NCI-H1092 treated with DMSO at 0.1 percent for 48 hours (cell line): ENCODE measurements at regions not wholly inside any gene's neighbourhood (a gene's known extent, or its start where the extent isn't known, plus 50 kb on each side); places are given as distances from the start of the nearest gene placed in this dataset.
"Not testable (repeated sequence)": the region's sequence is repeated elsewhere in the genome, so short reads cannot be mapped to it uniquely, and the experiment has no call there.

Experiments
- DNase-seq: peaks from one replicate; lab custom pipeline; 2025; lab: John Stamatoyannopoulos, UW

DNA sequence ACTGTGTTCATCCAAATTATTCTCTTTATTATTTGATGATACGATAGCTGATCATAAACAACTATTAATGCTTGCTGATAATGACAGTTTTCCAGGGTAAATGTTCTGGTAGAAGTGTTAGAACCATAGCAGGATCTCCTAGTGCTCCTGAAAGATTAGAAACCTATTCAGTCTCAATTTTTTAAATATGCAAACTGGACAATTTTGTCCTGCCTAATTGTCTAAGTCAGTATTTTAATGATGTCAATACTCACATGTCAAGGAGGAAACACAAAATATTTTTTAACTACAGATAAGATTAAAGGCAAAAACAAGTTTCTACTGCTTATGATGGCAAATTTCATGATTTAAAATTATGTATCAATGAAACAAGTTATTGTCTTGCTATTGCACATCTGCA is 233.9 kb downstream of the RFPL4B start:
- no peak for DNase-seq

DNA sequence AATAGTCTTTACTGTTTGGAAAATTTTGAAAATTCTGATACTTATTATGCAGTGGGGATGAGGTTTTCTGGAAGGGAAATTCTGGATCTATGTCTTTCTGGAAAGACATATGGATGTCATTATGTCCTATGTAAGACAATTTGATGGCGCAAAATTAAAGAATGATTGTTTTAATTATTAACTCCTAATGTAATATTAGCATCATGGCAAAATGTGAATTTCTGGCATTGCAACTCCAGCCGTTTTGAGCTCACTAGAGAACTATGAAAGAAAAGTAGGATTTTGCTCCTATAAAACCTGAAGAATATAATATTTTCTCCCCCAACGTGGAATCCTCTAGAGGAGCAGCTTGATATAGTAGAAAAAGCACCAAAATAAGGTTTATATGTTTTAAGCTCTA is 243.2 kb downstream of the RFPL4B start:
- DNase-seq: no peak

DNA sequence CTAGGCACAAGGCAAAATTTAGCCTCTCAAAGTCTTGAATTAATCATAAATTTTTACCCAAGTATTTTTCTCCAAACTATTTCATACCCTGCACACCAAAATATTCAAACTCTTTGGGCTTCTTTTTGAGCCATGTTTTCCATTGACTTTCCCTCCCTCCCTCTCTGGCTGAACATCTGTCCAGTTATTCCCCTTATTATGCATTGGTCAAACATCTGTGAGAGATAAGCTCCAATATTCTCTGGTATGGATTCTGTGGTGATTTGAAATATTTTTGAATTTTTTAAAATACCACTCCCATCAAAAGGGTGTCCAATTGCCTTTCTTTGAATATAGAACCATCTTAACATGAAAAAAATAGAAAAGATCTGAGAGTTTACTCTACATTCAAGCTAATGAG is 244.2 kb downstream of the RFPL4B start:
- no peak for DNase-seq

DNA sequence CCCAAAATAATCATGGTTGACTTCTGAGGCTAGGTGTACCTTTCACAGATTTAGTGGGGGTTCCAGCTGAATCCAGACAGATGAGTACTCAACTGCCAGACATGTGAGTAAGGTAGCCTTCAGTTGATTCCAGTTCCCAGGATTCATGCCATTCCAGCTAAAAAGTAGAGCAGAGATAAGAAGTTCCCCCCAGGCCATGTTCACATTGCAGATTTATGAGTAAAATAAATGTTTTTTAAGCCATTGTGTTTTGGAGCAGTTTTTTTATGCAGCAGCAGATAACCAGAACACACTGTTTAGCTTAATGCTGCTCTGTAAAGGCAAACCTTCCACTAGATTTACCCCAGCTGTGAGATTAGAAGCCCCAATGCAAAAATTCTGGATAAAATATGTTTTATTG is 245.0 kb downstream of the RFPL4B start:
- no peak for DNase-seq

DNA sequence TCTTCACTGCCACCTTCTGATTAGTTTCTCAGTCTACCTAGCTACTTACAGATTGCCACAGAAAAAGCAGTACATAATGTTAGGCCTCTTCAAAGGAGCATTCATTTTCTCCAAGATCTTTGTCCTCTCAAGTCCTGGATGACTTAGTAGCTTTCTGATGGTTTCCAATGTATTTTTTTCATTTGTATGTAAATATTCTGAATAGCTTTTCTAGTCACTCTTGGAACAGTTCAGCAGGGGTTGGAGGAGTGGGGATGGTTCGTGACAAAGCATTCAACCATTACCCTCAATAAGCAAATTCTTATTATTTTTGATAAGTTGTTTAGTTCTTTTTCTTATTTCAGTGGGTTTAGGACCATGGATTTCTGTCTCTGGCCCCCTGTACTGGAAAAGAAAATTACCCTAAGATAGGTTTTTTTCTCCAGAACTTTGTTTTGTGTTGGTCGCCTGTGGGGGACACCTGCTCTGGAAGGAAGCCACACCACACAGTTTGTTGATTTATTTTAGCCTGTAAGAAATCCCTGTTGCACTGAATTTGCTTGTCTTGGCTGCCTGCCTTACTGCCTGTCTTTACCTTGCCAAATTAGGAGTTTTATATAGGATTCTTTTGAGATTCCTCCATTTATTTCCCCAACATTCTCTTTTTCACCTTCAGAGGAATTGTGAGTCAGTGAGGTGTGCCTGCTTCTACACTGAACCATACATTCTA is 247.9 kb downstream of the RFPL4B start:
- no peak for DNase-seq

DNA sequence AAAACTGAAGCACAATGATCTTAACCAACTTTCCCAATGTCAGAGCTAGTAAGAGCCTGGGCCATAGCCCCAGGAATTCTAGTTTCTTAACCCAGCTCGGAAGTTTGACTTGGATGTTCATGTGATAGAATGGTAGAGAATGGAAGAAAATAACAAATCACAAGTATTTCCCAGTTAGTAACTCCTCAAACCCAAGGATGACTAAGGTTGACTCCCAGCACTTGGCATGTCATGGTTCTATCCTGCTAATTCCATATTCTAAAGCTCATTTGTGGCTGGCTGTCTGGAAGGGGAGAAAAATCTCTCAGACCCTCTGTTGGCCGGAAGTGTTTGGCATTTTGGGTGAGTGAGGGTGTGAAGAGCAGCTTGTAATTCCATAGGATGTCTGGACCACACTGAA is 248.7 kb downstream of the RFPL4B start:
- no peak for DNase-seq

DNA sequence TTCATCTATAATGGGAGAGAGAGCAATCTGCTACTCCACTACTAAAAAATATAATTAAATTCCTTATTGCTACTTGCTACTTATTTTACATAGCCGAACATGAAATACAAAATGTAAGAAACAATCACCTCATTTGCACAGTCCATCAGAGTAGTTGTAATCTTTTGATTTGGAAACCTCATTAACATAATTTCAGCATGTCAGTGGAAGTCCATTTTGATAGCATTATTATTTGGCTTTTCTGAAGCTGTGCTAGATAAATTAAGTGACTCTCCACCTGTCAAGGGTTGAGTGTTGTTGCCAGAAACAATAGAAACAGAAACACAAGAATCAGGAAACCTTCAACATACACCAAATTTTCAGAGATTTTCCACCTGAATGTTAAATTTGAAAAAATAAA is 250.0 kb downstream of the RFPL4B start:
- no peak for DNase-seq

DNA sequence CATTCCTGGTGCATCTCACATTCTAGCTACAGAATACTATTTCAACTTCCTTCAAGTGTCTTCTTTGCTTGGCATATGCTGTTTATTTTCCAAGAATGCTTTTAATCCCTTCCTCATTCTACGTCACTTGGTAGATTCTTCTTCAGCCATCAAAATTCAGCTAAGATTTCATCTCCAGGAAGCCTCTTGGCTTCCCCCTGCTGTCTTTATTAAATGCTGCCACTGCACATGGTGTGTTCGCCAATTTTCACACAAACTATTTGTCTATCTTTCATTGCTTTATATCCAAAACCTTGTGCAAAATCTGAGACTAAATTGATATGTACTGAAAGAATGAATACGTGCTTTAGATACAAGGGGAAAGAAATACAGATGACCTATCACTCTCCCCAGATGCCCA is 253.0 kb downstream of the RFPL4B start:
- no peak for DNase-seq

DNA sequence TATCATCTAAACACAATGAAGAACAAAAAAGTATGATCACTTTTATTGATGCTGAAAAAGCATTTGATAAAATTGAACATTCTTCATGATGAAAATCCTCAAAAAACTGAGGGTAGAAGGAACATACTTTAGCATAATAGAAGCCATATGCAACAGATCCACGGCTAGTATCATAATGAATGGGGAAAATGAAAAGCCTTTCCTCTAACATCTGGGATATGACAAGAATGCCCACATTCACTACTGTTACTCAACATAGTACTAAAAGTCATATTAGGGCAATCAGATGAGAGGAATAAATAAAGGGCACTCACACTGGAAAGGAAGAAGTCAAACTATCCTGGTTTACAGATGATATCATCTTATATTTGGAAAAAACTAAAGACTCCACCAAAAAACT is 256.6 kb downstream of the RFPL4B start:
- no peak for DNase-seq

DNA sequence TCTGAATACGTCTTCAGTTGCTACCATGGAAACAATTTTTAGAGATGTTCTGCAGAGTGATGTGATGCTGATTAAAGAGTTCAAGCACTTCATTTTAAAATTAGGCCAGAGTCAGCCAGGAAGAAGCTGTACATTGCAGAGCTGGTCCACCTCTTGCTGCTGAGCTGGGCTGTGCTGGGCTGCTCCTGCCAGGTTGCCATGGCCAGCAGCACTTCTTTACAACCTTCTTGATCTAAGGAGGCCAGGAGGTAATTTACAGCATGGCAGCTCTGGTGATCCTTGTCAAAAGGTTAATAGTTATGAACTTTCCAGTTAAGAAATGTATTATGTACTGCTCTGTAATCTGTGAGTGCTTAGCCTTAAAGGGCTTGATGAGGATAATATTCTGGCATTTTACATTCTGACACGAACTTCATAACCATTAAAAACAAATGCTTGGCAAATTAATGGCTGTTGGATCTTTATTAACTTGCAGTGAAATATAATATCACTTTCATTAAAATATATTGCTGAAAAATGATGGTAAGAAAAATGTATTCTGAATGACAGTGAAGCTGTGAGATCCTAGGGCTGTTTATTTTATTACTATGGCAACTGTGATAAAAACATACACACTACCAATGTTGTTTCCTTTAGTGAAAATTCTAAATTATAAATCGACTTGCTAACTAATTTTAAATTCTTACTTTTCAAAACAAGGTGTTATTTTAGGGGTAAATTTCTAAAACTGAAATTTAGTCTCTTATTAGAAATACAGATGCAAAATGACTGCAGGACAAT is 259.7 kb downstream of the RFPL4B start:
- DNase-seq: no peak

DNA sequence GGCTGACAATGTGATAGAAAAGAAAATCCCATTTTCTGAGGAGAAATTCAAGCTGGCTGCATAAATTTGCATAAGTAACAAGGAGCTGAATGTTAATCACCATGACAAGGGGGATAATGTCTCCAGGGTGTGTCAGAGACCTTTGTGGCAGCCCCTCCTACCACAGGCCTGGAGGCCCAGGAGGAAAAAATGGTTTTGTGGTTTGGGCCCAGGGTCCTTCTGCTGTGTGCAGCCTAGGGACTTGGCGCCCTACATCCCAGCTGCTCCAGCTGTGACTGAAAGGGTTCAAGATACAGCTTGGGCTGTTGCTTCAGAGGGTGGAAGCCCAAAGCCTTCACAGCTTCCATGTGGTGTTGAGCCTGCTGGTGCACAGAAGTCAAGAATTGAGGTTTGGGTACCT is 261.8 kb downstream of the RFPL4B start:
- DNase-seq: not testable (repeated sequence)

DNA sequence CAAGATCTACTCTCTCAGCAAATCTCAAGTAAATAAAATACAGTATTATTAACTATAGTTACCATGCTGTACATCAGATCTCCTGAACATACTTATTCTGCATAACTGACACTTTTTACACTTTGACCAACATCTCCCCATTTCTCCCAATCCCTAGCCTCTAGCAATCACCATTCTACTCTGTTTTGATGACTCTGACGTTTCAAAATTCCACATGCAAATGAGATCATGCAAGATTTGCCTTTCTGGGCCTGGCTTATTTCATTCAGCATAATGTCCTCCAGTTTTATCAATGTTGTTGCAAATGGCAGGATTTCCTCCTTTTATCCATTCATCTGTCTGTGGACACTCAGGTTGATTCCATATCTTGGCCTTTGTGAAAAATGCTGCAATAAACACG is 266.3 kb downstream of the RFPL4B start:
- DNase-seq: no peak

DNA sequence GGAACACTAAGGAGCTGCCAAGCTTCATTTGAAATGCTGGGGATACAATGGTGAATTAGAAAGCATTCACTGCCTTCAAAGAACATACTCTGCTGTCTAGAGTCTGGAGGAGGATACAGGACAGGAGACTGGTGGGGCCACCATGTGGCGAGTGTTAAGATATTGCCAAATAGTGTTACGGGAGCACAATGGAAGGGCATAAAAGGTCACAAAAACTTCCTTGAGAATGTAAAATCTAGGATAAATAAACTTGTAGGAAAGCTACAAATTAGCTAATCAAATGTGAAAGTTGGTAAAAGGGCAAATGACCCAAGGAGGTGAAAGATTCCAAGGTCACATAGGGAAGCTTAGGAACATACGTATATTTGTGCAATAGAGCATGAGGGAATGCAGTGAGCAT is 271.7 kb downstream of the RFPL4B start:
- no peak for DNase-seq

DNA sequence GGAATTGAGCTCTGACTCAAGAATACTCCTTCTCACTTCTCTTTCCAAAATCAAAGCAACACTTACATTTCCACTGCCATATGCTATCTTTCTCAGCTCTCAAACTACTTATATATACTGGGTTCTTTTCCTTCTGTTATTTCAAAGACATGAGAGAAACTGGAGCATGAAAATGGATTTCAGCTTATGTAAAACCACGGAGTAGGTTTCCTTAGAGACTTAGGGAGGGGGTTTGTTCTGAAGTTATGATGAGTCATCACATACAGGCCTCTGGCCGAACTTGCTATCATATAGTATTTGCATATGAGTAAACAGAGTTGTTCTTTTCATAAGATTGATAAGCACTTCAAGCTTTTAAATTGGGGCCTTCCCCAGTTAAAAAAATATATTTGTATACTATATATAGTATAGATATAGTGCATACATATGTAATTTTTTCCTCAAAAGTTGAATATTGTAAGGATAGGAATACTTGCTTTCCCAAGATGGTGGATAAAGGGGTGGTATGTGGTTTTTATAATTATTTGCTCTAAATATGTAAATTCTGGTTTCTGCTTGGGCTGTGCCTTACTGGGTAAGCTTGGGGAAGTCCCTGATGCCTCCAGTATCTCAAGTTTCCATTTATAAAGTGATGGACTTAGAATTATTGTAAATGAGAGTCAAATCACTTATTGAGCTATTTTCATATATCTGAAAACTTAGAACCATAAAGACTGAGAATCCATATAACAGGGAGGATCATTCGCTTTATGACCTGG is 273.9 kb downstream of the RFPL4B start:
- DNase-seq: no peak

DNA sequence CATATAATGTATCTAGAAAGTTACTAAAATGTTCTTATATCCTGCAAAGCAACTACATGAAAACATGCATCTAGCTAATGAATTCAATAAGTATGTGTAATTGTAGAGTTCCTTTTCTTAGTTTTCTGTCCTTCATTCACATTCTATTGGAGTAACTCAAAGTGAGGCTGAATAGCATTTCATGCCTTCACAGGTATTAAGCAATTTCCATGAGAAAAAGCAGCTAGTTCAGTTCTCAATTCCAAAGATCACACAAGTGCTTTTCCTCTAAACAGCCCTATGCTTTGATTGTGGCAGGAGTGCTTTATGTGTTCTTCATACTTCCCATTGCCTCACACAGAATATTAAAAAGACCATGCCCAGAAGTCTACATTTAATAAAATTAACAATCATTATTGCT is 274.9 kb downstream of the RFPL4B start:
- no peak for DNase-seq

DNA sequence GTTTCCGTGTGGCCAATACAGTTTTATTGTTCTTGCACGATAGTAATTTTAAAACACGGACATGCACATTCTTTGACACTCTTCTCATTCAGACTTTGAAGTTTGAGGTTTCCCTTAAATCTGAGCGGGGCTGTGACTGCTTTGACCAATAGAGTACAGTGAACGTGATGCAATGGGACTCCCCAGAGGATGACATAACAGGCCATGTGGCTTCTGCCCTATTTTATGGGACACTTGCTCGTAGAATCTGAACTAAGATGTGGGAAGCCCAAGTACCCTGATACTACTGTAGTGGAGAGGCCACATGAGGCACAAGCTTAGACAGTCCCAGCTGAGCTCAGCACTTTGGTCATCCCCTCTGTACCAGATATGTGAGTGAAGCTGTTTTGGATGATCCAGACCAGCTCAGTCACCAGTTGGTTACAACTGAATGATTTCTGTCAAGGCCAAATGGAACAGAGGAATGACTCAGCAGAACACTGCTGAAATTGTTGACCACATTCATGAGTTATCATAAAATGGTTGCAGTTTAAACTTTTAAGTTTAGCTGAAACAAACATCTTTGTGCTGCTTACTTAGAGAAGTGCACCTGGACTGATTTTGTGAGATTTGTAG is 279.4 kb downstream of the RFPL4B start:
- no peak for DNase-seq

DNA sequence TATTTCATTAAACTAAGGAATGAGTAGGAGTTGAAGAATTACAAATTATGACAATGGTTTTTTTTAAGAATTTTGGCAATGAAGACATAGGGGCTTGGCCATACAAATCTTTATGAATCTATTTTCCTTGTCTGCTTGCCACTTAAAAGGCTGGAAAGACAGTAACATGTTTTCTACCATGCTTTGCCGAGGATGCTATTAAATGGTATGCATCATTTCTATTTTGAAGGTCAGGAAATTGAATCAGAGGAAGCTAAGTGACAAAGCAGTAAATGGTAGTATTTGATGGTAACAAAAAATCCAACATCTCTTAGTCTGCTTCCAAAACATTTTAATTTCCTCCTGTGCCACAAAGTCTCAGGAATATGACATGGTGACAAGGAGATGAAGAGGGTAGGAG is 287.2 kb downstream of the RFPL4B start:
- DNase-seq: no peak

DNA sequence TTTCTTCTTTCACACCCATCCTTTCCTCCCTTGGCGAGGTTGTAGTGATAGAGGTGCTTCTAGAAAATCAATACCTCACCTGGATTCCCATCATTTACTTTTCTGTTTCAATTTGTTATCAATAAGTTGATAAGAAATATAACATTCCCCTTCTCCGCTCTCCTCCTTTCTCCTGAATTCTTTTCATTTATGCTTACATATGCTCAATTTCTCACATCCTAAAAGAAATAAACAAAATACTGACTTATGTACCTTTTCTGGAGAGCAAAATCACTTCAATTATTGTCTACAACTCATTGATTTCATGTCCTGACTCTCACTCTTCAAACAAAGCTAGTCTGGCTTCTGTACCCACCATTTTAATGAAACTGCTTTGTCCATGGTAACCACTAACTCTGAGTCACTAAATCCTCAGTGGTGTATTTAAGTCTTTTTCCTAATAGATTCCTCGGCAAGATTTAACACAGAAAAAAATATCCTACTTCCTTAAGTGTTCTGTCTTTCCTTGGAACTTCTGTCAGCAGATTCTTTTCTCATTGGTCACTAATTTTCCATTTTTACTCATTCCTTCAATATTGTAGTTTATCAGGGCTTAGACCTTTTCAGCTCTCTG is 289.6 kb downstream of the RFPL4B start:
- no peak for DNase-seq

DNA sequence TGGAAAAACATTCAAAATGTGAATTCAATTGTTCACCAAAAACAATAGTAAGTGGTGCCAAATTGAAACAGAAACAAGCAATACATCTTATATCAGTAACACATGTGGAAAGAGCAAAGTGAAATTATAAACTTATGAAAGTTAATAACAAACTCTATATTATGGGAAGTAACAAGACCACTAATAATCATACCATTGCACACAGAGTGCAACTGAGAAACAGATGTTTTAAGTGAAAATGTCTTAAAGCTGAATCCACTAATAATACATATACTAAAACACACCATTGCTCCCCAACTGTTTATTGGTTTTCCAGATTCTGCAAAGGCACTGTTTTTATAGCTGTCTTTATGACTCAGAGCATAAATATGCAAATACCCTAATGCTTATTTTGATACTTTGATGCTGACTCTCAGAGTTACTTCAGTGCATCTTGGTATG is 292.3 kb downstream of the RFPL4B start:
- no peak for DNase-seq

DNA sequence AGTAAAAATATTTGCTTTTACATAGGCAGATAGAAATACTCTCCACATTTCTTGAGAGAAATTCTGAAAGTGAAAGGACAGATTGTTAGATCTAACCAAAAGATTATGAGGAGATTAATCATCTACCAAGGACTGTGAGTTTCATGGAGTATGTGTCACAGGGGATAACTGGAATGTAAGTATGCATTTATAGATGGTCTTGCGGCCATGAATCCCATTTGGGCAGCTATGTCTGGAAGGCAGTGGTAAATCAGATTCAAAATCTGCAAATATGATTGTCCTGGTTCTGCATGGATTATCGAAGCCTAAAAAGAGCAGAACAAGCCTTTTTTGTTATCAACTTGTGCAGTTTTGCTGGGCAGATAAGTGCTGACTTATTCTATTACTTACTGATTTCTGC is 293.8 kb downstream of the RFPL4B start:
- DNase-seq: no peak

DNA sequence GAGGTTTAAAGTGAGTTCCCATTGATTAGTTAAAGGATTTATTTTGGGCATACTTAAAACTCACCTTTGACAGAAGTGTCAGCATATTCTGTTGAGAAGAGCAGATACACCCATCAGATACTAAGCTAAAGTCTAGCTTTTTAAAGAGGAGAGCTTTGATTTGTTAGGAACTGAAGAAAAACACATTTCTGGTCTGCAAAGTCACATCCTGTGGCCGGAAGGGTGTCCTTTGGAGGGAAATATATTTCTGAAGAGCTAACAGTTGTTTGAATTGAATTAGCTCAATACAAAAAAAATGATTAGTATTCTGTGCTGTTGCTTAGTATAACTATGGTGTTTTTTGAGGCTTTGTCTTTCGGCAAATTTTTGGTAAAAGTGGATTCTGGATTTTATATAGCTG is 302.7 kb downstream of the RFPL4B start:
- no peak for DNase-seq

DNA sequence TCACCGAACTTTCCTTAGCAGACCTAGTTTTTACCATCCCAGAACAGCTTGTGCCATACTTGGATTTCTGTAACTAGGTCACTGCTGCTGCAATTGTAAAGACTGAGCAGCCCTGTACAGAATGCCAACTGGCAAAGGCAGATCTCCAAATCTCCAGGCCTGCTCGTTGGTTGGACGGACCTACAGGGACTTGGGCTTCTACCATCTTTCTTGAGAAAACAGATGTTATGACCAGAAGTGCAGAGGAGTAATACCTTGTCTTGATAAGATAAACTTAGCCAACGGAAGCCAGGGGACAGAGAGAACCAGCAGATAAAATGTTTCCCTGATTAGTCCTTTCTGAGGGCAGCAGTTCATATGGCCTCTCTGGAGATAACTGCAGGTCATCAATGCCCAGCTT is 304.1 kb downstream of the RFPL4B start:
- no peak for DNase-seq
